T-helper 2 cell treated with Interferon-gamma antibody and Interleukin-4, amounts not matched to agents 5 μg/mL and 100 μg/mL, for 36 hours (primary cell): ENCODE measurements at regions not wholly inside any gene's neighbourhood (a gene's known extent, or its start where the extent isn't known, plus 50 kb on each side); places are given as distances from the start of the nearest gene placed in this dataset.
"Not testable (repeated sequence)": the region's sequence is repeated elsewhere in the genome, so short reads cannot be mapped to it uniquely, and the experiment has no call there.

Experiments
- DNase-seq: peaks from one replicate; pipeline ENCODE4 v3.0.0; 2021; ENCODE audit warnings: low spot score
- H3K27ac Mint-ChIP-seq: one replicate; pipeline ENCODE4 v1.8.0; 2021; ENCODE audit warnings: mild to moderate bottlenecking, mixed read lengths
- H3K27me3 Mint-ChIP-seq: one replicate; pipeline ENCODE4 v1.8.0; 2021; ENCODE audit warnings: low read depth, mixed read lengths
- H3K36me3 Mint-ChIP-seq: one replicate; pipeline ENCODE4 v1.8.0; 2021; ENCODE audit warnings: low read depth, mixed read lengths
- H3K4me1 Mint-ChIP-seq: one replicate; pipeline ENCODE4 v1.8.0; 2021; ENCODE audit warnings: low read depth, mixed read lengths
- H3K4me3 Mint-ChIP-seq: one replicate; pipeline ENCODE4 v1.8.0; 2022; ENCODE audit warnings: mild to moderate bottlenecking, moderate library complexity, mixed read lengths
- H3K9me3 Mint-ChIP-seq: one replicate; pipeline ENCODE4 v1.8.0; 2021; ENCODE audit warnings: mixed read lengths

- Mint-ChIP-seq H3K9me3 (peaks cover 33% of the 10 kb centered on the region), H3K4me1 (no peaks in the 10 kb centered on the region), H3K27me3 (no peaks in the 10 kb centered on the region), H3K27ac (no peak overlapping the region), H3K36me3 (no peaks in the 10 kb centered on the region), H3K4me3 (no peak overlapping the region)
- DNase-seq, result no peak
These were observed 539.1 kb downstream of the TFAP2A start for GRCh38 chr6:9875605-9876353.

- H3K9me3 Mint-ChIP-seq, result peaks cover 66% of the 10 kb centered on the region
- DNase-seq, result no peak
- H3K27ac Mint-ChIP-seq, result no peak overlapping the region
- H3K4me1 Mint-ChIP-seq, result no peaks in the 10 kb centered on the region
- H3K36me3 Mint-ChIP-seq, result no peaks in the 10 kb centered on the region
- no peaks in the 10 kb centered on the region for H3K27me3 Mint-ChIP-seq
- no peak overlapping the region for H3K4me3 Mint-ChIP-seq
These were observed 552.2 kb downstream of the TFAP2A start for GRCh38 chr6:9862603-9863167.

DNA sequence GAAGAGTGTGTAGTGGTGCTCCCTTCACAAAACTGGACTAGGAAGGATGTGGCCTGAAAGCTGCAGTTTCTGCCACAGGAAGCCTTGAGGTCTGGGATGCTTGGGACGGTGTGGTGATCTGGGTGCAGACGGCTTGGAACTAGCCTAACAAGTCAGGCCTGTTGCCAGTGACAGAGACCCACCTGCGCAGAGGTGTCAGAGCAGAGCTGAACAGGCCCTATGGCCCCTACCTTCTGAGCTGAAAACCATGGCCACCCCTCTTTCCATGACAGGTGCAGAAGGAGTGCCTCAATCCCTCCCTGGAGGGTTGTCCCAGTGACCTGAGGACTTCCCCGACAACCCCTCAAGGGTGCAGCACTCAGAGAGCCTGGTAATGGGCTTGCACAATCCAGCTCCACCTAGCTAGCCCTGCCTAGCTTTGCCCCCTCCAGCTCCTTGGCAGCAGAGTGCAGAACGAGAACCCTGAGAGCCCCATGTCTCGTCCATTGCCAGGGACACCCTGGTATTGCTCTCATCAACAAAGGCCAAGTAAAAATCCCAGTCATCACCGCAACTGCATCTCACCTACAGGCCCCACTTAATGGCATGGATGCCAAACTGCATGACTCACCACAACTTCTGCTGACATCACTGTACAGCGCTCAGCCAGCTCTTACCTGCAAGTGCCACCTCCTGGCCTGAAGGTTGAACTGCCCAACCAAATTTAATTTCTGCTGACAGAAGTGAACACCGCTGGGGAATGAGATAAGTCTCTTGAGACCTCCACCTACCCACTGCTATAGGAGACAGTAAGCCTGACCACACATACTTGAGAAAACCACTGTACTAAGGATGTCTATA is 563.1 kb downstream of the TFAP2A start:
- Mint-ChIP-seq H3K4me3 (no peak overlapping the region), H3K4me1 (no peaks in the 10 kb centered on the region), H3K36me3 (no peaks in the 10 kb centered on the region), H3K27me3 (no peaks in the 10 kb centered on the region), H3K9me3 (peaks cover 59% of the 10 kb centered on the region), H3K27ac (no peak overlapping the region)
- no peak for DNase-seq

- DNase-seq, result no peak
- no peak overlapping the region for H3K4me3 Mint-ChIP-seq
- no peaks in the 10 kb centered on the region for H3K4me1 Mint-ChIP-seq
- H3K27me3 Mint-ChIP-seq, result no peaks in the 10 kb centered on the region
- no peaks in the 10 kb centered on the region for H3K36me3 Mint-ChIP-seq
- no peak overlapping the region for H3K27ac Mint-ChIP-seq
- H3K9me3 Mint-ChIP-seq, result peaks cover 61% of the 10 kb centered on the region
These were observed 563.9 kb downstream of the TFAP2A start for GRCh38 chr6:9851006-9851405.

GRCh38 chr6:9848094-9848493 is 566.8 kb downstream of the TFAP2A start:
- no peaks in the 10 kb centered on the region for H3K4me1 Mint-ChIP-seq
- no peaks in the 10 kb centered on the region for H3K36me3 Mint-ChIP-seq
- H3K27me3 Mint-ChIP-seq, result no peaks in the 10 kb centered on the region
- no peak overlapping the region for H3K4me3 Mint-ChIP-seq
- no peak for DNase-seq
- H3K27ac Mint-ChIP-seq, result no peak overlapping the region
- peaks cover 37% of the 10 kb centered on the region for H3K9me3 Mint-ChIP-seq

GRCh38 chr6:9841886-9842725 is 572.8 kb downstream of the TFAP2A start:
- H3K27ac Mint-ChIP-seq, result no peak overlapping the region
- H3K4me3 Mint-ChIP-seq, result no peak overlapping the region
- no peak for DNase-seq
- H3K27me3 Mint-ChIP-seq, result no peaks in the 10 kb centered on the region
- H3K36me3 Mint-ChIP-seq, result no peaks in the 10 kb centered on the region
- H3K4me1 Mint-ChIP-seq, result no peaks in the 10 kb centered on the region
- H3K9me3 Mint-ChIP-seq, result peaks cover 16% of the 10 kb centered on the region

- H3K36me3 Mint-ChIP-seq, result no peaks in the 10 kb centered on the region
- H3K9me3 Mint-ChIP-seq, result peaks cover 10% of the 10 kb centered on the region
- no peak overlapping the region for H3K4me3 Mint-ChIP-seq
- H3K27ac Mint-ChIP-seq, result no peak overlapping the region
- no peaks in the 10 kb centered on the region for H3K4me1 Mint-ChIP-seq
- no peak for DNase-seq
- no peaks in the 10 kb centered on the region for H3K27me3 Mint-ChIP-seq
These were observed 580.6 kb downstream of the TFAP2A start for GRCh38 chr6:9834233-9834632.

DNA sequence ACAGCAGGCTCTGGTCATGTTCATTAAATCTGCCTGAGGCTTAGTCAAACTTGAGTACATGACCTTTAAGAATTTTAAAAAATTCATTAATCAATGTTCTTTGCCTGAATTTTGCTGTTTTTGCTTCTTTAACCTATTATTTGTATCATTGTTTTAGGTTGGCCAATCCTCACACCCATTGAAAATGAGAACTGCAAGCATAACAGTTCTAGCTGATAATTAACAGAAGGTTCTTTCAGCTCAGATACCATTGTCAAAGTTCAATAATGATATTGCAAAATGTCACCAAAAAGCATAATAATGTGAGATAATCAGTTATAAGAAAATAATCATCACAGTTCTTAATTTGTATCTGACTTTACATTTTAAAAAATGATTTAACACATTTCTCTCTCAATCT is 583.1 kb downstream of the TFAP2A start:
- H3K4me3 Mint-ChIP-seq, result no peak overlapping the region
- H3K36me3 Mint-ChIP-seq, result no peaks in the 10 kb centered on the region
- H3K27ac Mint-ChIP-seq, result no peak overlapping the region
- no peaks in the 10 kb centered on the region for H3K27me3 Mint-ChIP-seq
- H3K9me3 Mint-ChIP-seq, result peaks cover 5% of the 10 kb centered on the region
- H3K4me1 Mint-ChIP-seq, result no peaks in the 10 kb centered on the region
- DNase-seq, result no peak

- no peak overlapping the region for H3K27ac Mint-ChIP-seq
- H3K9me3 Mint-ChIP-seq, result peaks cover 12% of the 10 kb centered on the region
- H3K36me3 Mint-ChIP-seq, result no peaks in the 10 kb centered on the region
- no peak overlapping the region for H3K4me3 Mint-ChIP-seq
- no peaks in the 10 kb centered on the region for H3K4me1 Mint-ChIP-seq
- no peak for DNase-seq
- H3K27me3 Mint-ChIP-seq, result no peaks in the 10 kb centered on the region
These were observed 584.1 kb downstream of the TFAP2A start for GRCh38 chr6:9830808-9831207.

- Mint-ChIP-seq H3K36me3 (no peaks in the 10 kb centered on the region), H3K4me3 (no peak overlapping the region), H3K27ac (no peak overlapping the region), H3K4me1 (no peaks in the 10 kb centered on the region), H3K9me3 (peaks cover 11% of the 10 kb centered on the region), H3K27me3 (no peaks in the 10 kb centered on the region)
- DNase-seq, result no peak
These were observed 589.3 kb downstream of the TFAP2A start for GRCh38 chr6:9825526-9825925.

GRCh38 chr6:9810727-9811126 is 604.1 kb downstream of the TFAP2A start:
- peaks cover 12% of the 10 kb centered on the region for H3K9me3 Mint-ChIP-seq

DNA sequence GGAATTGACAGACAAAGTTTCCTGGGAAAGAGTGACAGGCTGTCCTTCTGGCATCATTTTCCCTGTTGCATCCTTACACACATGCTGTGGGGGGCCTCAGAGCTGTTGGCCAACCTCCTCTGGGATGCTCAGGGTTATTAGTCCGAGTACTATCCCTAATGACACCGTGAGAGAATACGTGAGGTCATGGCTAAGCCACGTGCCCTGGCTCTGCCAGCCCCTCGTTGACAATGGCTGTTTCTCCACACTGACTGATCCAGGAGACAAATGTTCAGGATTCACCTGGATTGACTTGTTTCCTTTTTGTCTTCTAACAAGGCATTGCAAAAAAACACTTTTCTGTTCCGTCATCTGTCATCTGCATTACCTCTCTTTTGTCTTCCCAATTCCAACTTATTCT is 604.6 kb downstream of the TFAP2A start:
- Mint-ChIP-seq H3K36me3 (no peaks in the 10 kb centered on the region), H3K9me3 (peaks cover 15% of the 10 kb centered on the region), H3K27me3 (no peaks in the 10 kb centered on the region), H3K27ac (no peak overlapping the region), H3K4me3 (no peak overlapping the region), H3K4me1 (no peaks in the 10 kb centered on the region)
- DNase-seq, result no peak

More at GRCh38 chr6:9810727-9811126, 604.1 kb downstream of the TFAP2A start:
- H3K4me3 Mint-ChIP-seq, H3K36me3 Mint-ChIP-seq, DNase-seq, H3K4me1 Mint-ChIP-seq, H3K27me3 Mint-ChIP-seq, H3K27ac Mint-ChIP-seq: not testable (repeated sequence)

- no peak for DNase-seq
- Mint-ChIP-seq H3K36me3 (no peaks in the 10 kb centered on the region), H3K27me3 (no peaks in the 10 kb centered on the region), H3K27ac (no peak overlapping the region), H3K9me3 (peaks cover 23% of the 10 kb centered on the region), H3K4me3 (no peak overlapping the region), H3K4me1 (no peaks in the 10 kb centered on the region)
These were observed 608.7 kb downstream of the TFAP2A start for GRCh38 chr6:9806195-9806594.
